Endothelial cell of umbilical vein (primary cell): ENCODE measurements at regions not wholly inside any gene's neighbourhood (a gene's known extent, or its start where the extent isn't known, plus 50 kb on each side); places are given as distances from the start of the nearest gene placed in this dataset.

Experiments used
- BruUV-seq: library from RNA; stranded (reverse); fragments of 400-500 nt; replicated peaks from 2 replicates; lab custom pipeline; 2021; lab: Mats Ljungman, UMichigan
- CTCF ChIA-PET: fragments of 300-600, 350-600 bp; sonication (Branson Sonifier 250); formaldehyde crosslinking; loops from one replicate; lab custom pipeline; 2021; ENCODE audit warnings: antibody characterized with exemption, inconsistent platforms; lab: Charles Lee
- POLR2A ChIA-PET: fragments of 300-600, 350-600 bp; sonication (Branson Sonifier 250); formaldehyde crosslinking; loops from one replicate; lab custom pipeline; 2021; ENCODE audit warnings: antibody characterized with exemption, inconsistent platforms; lab: Charles Lee
- DNase-seq: peaks from one replicate; pipeline ENCODE4 v3.0.0-alpha.2; 2011; ENCODE audit warnings: low read depth, low spot score
- FAIRE-seq: peaks from 2 replicates; lab custom pipeline; 2011; peaks lifted over from hg19 to GRCh38; lab: Jason Lieb, UNC
- H2AFZ ChIP-seq: 2 replicates; pipeline ENCODE4 v1.6.0; 2012; ENCODE audit warnings: low read depth, low read length, control low read depth, inconsistent platforms
- H3K27ac ChIP-seq: 2 replicates; pipeline ENCODE4 v1.5.1; 2011; ENCODE audit warnings: low read depth, mild to moderate bottlenecking, control low read depth, low read length, moderate library complexity; ENCODE audit not compliant: insufficient read depth
- H3K27me3 ChIP-seq, 2 experiments: 2 replicates each; pipeline versions ENCODE4 v1.6.0 to v1.6.1; 2011; ENCODE audit warnings: low read length in 2 of 2, mixed read lengths in 1 of 2; ENCODE audit not compliant: control insufficient read depth in 2 of 2, insufficient read depth in 2 of 2
- H3K36me3 ChIP-seq, 2 experiments: 2 replicates in 1 of 2; 3 replicates in 1 of 2; pipeline ENCODE4 v1.5.1; 2011; ENCODE audit warnings: low read length in 2 of 2, mild to moderate bottlenecking in 1 of 2, moderate library complexity in 1 of 2; ENCODE audit not compliant: control insufficient read depth in 2 of 2, insufficient read depth in 2 of 2; ENCODE audit errors: extremely low read depth in 1 of 2
- H3K4me1 ChIP-seq: 3 replicates; pipeline ENCODE4 v1.5.1; 2011; ENCODE audit warnings: mild to moderate bottlenecking, low read length; ENCODE audit not compliant: control insufficient read depth, insufficient read depth; ENCODE audit errors: extremely low read depth
- H3K4me2 ChIP-seq: 2 replicates; pipeline ENCODE4 v1.6.1; 2011; ENCODE audit warnings: low read length, control low read depth, mixed read lengths; ENCODE audit not compliant: insufficient read depth
- H3K4me3 ChIP-seq, 3 experiments: fragments of 200-600 bp in 1 of 3; sonication (generic), shearing (Covaris generic) in 1 of 3; replicated peaks in 1 of 3; 2 replicates each; pipeline ENCODE4 v1.5.1; 2011 to 2016; ENCODE audit warnings: control low read depth in 3 of 3, low read length in 3 of 3, mild to moderate bottlenecking in 2 of 3, inconsistent platforms in 1 of 3, low read depth in 1 of 3, moderate library complexity in 1 of 3; ENCODE audit not compliant: insufficient read depth in 1 of 3
- H3K79me2 ChIP-seq: 2 replicates; pipeline ENCODE4 v1.6.0; 2012; ENCODE audit warnings: low read length, inconsistent platforms; ENCODE audit not compliant: control insufficient read depth, insufficient read depth
- H3K9ac ChIP-seq: replicated peaks from 2 replicates; pipeline ENCODE3; 2011; ENCODE audit warnings: low read length, control low read depth; ENCODE audit not compliant: insufficient read depth; ENCODE audit errors: extremely low read depth
- H3K9me1 ChIP-seq: replicated peaks from 3 replicates; pipeline ENCODE4 v1.6.0; 2011; ENCODE audit warnings: mild to moderate bottlenecking, low read length; ENCODE audit not compliant: control insufficient read depth, insufficient read depth; ENCODE audit errors: extremely low read depth
- H3K9me3 ChIP-seq: replicated peaks from 2 replicates; pipeline ENCODE4 v1.5.1; 2012; ENCODE audit warnings: low read length, inconsistent platforms; ENCODE audit not compliant: control insufficient read depth, insufficient read depth
- H4K20me1 ChIP-seq: replicated peaks from 2 replicates; pipeline ENCODE3; 2011; ENCODE audit warnings: mild to moderate bottlenecking, low read length; ENCODE audit not compliant: control insufficient read depth, insufficient read depth; ENCODE audit errors: extremely low read depth
- EZH2 ChIP-seq: IDR thresholded peaks from 2 replicates; pipeline ENCODE4 v1.6.1; 2012; ENCODE audit warnings: borderline replicate concordance, low read depth, mild to moderate bottlenecking, moderate library complexity, low read length, inconsistent platforms; ENCODE audit not compliant: severe bottlenecking
- FOS ChIP-seq: IDR thresholded peaks from 2 replicates; pipeline ENCODE4 v1.6.1; 2011; ENCODE audit warnings: mild to moderate bottlenecking, low read length, moderate library complexity, borderline replicate concordance; ENCODE audit not compliant: insufficient read depth
- GATA2 ChIP-seq: IDR thresholded peaks from 2 replicates; pipeline ENCODE4 v1.7.0; 2011; ENCODE audit warnings: low read depth, mild to moderate bottlenecking, moderate library complexity, mixed read lengths, low read length; ENCODE audit not compliant: insufficient read length, insufficient read depth
- JUN ChIP-seq: IDR thresholded peaks from 2 replicates; pipeline ENCODE4 v1.6.1; 2011; ENCODE audit warnings: borderline replicate concordance, low read depth; ENCODE audit not compliant: insufficient read length, insufficient read depth
- MYC ChIP-seq: IDR thresholded peaks from one replicate; pipeline ENCODE4 v1.6.1; 2011; ENCODE audit warnings: mild to moderate bottlenecking, low read depth, low read length
- POLR2A ChIP-seq: IDR thresholded peaks from 2 replicates; pipeline ENCODE4 v1.6.1; 2012; ENCODE audit warnings: low read depth, mild to moderate bottlenecking, control low read depth, low read length
- POLR2AphosphoS5 ChIP-seq: IDR thresholded peaks from 2 replicates; pipeline ENCODE4 v1.6.1; 2012; ENCODE audit warnings: low read depth, mild to moderate bottlenecking, control low read depth, low read length, moderate library complexity; ENCODE audit not compliant: insufficient read depth
- dilution Hi-C: fragments of 300-500 bp; cut with MboI; formaldehyde crosslinking; loops from one replicate; pipeline ENCODE4 v1.15.0; 2019; ENCODE audit warnings: low sequenced_read_pairs; ENCODE audit not compliant: extremely low pct_ligation_motif_present
- intact Hi-C: fragments of 100-400 bp; cut with micrococcal nuclease; formaldehyde crosslinking; loops from one replicate; pipeline ENCODE4 v1.10.0; 2022
- TF ChIP-seq, protein P1 (sequence below), 2 donors: IDR thresholded peaks; 1 replicate in 1 of 2; 2 replicates in 1 of 2; pipeline ENCODE4 v1.5.1; 2011; ENCODE audit warnings: low read length in 2 of 2, mild to moderate bottlenecking in 2 of 2, moderate library complexity in 2 of 2, control low read depth in 1 of 2, inconsistent platforms in 1 of 2, low read depth in 1 of 2; ENCODE audit not compliant: insufficient read depth in 1 of 2; ENCODE audit errors: extremely low read depth in 1 of 2
- TF ChIP-seq, protein P2 (sequence below): IDR thresholded peaks from 2 replicates; pipeline ENCODE4 v1.6.1; 2011; ENCODE audit not compliant: insufficient read depth, insufficient read length

DNA sequence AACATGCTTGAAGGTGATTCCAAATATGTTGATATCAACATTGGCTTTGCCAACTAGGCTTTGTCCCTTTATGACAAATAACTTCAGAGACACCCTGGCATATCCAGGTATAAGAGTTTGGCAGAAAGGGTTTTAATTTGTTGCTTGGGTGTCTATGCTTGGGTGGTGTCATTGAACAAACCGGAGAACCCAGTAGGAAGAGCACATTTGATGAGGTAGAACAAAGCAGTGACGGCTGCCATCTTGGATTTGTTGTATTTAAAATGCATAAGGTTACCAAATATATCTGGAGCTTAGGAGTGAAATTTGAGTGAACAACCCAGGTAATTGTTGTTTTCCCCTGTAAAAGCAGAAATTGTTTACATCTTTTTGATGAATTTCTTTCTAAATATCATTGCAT is 503.7 kb upstream of the JARID2 start:
- dilution Hi-C loops (no loop called here), intact Hi-C loops (no loop called here)
- no peak for TF ChIP-seq EZH2
- no peak for TF ChIP-seq MYC
- TF ChIP-seq, protein P1, sequence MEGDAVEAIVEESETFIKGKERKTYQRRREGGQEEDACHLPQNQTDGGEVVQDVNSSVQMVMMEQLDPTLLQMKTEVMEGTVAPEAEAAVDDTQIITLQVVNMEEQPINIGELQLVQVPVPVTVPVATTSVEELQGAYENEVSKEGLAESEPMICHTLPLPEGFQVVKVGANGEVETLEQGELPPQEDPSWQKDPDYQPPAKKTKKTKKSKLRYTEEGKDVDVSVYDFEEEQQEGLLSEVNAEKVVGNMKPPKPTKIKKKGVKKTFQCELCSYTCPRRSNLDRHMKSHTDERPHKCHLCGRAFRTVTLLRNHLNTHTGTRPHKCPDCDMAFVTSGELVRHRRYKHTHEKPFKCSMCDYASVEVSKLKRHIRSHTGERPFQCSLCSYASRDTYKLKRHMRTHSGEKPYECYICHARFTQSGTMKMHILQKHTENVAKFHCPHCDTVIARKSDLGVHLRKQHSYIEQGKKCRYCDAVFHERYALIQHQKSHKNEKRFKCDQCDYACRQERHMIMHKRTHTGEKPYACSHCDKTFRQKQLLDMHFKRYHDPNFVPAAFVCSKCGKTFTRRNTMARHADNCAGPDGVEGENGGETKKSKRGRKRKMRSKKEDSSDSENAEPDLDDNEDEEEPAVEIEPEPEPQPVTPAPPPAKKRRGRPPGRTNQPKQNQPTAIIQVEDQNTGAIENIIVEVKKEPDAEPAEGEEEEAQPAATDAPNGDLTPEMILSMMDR (IDR thresholded peaks at IDR 0.05; ENCODE audit: extremely low read depth in 1 of 2, insufficient read depth in 1 of 2, low read depth in 1 of 2, low read length in 2 of 2) = no peak
- TF ChIP-seq POLR2AphosphoS5 = no peak
- ChIA-PET POLR2A (no interaction called here), CTCF (no interaction called here)
- Histone ChIP-seq H3K36me3 (no peaks in the 10 kb centered on the region), H3K9me1 (no peaks in the 10 kb centered on the region), H3K9ac (no peak overlapping the region), H3K4me2 (no peak overlapping the region), H3K27ac (no peak overlapping the region), H3K4me1 (no peaks in the 10 kb centered on the region), H3K79me2 (no peaks in the 10 kb centered on the region), H2AFZ (no peak overlapping the region), H3K9me3 (peaks cover 1% of the 10 kb centered on the region), H4K20me1 (no peaks in the 10 kb centered on the region), H3K4me3 (no peak overlapping the region), H3K27me3 (no peaks in the 10 kb centered on the region)
- FAIRE-seq (no peak), DNase-seq (no peak)
- BruUV-seq = no TSS peak

DNA sequence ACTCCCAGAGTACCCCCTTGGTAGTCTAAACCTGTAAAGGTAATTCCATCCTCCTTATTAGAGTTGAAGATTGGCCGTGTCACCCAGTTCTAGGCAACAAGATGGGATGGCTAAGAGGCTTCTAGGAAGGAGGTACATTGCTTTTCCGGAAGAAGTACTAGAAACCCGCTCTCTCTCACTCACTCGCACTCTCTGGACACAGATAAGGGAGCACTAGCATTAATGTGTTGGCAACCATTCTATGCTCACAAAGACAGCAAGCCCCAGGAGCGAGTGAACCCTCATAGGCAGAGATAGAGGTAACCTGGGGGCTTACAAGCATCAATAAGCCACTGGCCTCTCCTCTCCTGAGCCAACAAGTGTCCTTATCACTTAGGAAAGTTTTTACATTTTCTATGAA is 503.2 kb upstream of the JARID2 start:
- POLR2A ChIA-PET = no interaction called here
- no peak for FAIRE-seq
- Histone ChIP-seq H2AFZ (no peak overlapping the region), H3K36me3 (no peaks in the 10 kb centered on the region), H3K4me3 (no peak overlapping the region), H4K20me1 (no peaks in the 10 kb centered on the region), H3K4me2 (no peak overlapping the region), H3K9ac (no peak overlapping the region), H3K79me2 (no peaks in the 10 kb centered on the region), H3K27ac (no peak overlapping the region), H3K4me1 (no peaks in the 10 kb centered on the region), H3K27me3 (no peaks in the 10 kb centered on the region), H3K9me3 (peaks cover 1% of the 10 kb centered on the region), H3K9me1 (no peaks in the 10 kb centered on the region)
- DNase-seq = no peak
- TF ChIP-seq MYC = no peak
- TF ChIP-seq, protein P2, sequence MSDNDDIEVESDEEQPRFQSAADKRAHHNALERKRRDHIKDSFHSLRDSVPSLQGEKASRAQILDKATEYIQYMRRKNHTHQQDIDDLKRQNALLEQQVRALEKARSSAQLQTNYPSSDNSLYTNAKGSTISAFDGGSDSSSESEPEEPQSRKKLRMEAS = no peak
- TF ChIP-seq POLR2A = no peak
- no peak for TF ChIP-seq JUN
- no peak for TF ChIP-seq EZH2
- TF ChIP-seq, protein P1 (IDR thresholded peaks at IDR 0.05; ENCODE audit: extremely low read depth in 1 of 2, insufficient read depth in 1 of 2, low read depth in 1 of 2, low read length in 2 of 2) = no peak
- TF ChIP-seq GATA2 = no peak
- TF ChIP-seq POLR2AphosphoS5 = no peak
- TF ChIP-seq FOS = no peak
- intact Hi-C loops = no loop called here
- no TSS peak for BruUV-seq
- dilution Hi-C loops = no loop called here
- CTCF ChIA-PET = no interaction called here
